Activated T-cell treated with anti-CD3 and anti-CD28 coated beads for 1 hour (primary cell): ENCODE measurements at regions not wholly inside any gene's neighbourhood (a gene's known extent, or its start where the extent isn't known, plus 50 kb on each side); places are given as distances from the start of the nearest gene placed in this dataset.

Experiments used
- DNase-seq: peaks from one replicate; pipeline ENCODE4 v3.0.0-alpha.2; 2020; ENCODE audit warnings: low read depth

- no peak for DNase-seq
Measured at GRCh38 chr10:131776496-131776895, 124.3 kb upstream of the PPP2R2D start.

GRCh38 chr10:131777162-131777561, 123.6 kb upstream of the PPP2R2D start:
- no peak for DNase-seq

- DNase-seq = no peak
Measured at GRCh38 chr10:131777921-131778320, 122.9 kb upstream of the PPP2R2D start.

GRCh38 chr10:131778385-131778784, 122.4 kb upstream of the PPP2R2D start:
- DNase-seq = no peak

- DNase-seq = no peak
Measured at GRCh38 chr10:131778842-131779241, 122.0 kb upstream of the PPP2R2D start.

GRCh38 chr10:131779661-131780394, 121.0 kb upstream of the PPP2R2D start:
- no peak for DNase-seq

GRCh38 chr10:131781076-131781475, 119.7 kb upstream of the PPP2R2D start:
- no peak for DNase-seq

- no peak for DNase-seq
Measured at GRCh38 chr10:131781791-131782190, 119.0 kb upstream of the PPP2R2D start.

GRCh38 chr10:131784363-131785120, 116.3 kb upstream of the PPP2R2D start:
- no peak for DNase-seq

- DNase-seq = no peak
Measured at GRCh38 chr10:131785121-131785460, 115.7 kb upstream of the PPP2R2D start.

GRCh38 chr10:131786756-131787605, 113.8 kb upstream of the PPP2R2D start:
- peak; percentile 23 for DNase-seq

GRCh38 chr10:131787961-131788360, 112.8 kb upstream of the PPP2R2D start:
- DNase-seq = no peak

GRCh38 chr10:131788386-131788785, 112.4 kb upstream of the PPP2R2D start:
- DNase-seq = no peak

- no peak for DNase-seq
Measured at GRCh38 chr10:131789516-131789915, 111.3 kb upstream of the PPP2R2D start.

GRCh38 chr10:131790021-131790420, 110.8 kb upstream of the PPP2R2D start:
- no peak for DNase-seq

- DNase-seq = no peak
Measured at GRCh38 chr10:131792011-131792651, 108.7 kb upstream of the PPP2R2D start.

GRCh38 chr10:131792809-131793208, 108.0 kb upstream of the PPP2R2D start:
- no peak for DNase-seq

GRCh38 chr10:131795761-131796160, 105.0 kb upstream of the PPP2R2D start:
- DNase-seq = no peak

GRCh38 chr10:131797626-131798025, 103.2 kb upstream of the PPP2R2D start:
- DNase-seq = no peak

- no peak for DNase-seq
Measured at GRCh38 chr10:131799429-131799828, 101.4 kb upstream of the PPP2R2D start.

GRCh38 chr10:131802156-131802915, 98.5 kb upstream of the PPP2R2D start:
- no peak for DNase-seq
